ENCODE measurements at regions not wholly inside any gene's neighbourhood (a gene's known extent, or its start where the extent isn't known, plus 50 kb on each side); places are given as distances from the start of the nearest gene placed in this dataset.
"Not testable (repeated sequence)": the region's sequence is repeated elsewhere in the genome, so short reads cannot be mapped to it uniquely, and the experiment has no call there.

DNA sequence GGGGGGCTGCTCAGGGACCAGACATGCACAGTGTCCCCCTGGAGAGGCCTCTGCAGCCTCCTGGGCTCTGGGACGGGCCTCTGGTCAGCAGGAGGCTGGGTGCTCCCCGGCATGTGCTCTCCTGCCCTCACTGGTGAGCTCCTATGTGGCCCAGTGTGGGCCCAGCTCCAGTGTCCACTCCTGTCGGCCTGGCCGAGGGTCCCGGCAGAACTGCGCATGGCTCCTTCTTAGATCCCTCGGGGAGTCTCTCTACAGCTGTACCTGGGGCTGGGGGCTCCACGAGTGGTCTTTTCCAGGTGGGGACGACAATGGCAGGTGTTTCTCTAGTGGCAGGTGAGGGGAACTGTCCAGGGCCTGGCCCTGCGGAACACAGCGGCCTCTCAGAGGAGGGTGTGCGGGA, 367.3 kb downstream of the TMEM121 start:
- H3K4me3 ChIP-seq (ENCODE audit: low read length); H3K4me1 ChIP-seq (ENCODE audit: control insufficient read depth, low read depth, low read length); H3K27me3 ChIP-seq (ENCODE audit: control insufficient read depth, insufficient read depth, low read length); H3K27ac ChIP-seq (ENCODE audit: low read length); H3K9ac ChIP-seq (ENCODE audit: low read length); H3K36me3 ChIP-seq (ENCODE audit: control insufficient read depth, low read depth, low read length): not testable (repeated sequence)
- peaks cover 37% of the 10 kb centered on the region for H3K9me3 ChIP-seq (ENCODE audit: control insufficient read depth, low read depth, low read length)

DNA sequence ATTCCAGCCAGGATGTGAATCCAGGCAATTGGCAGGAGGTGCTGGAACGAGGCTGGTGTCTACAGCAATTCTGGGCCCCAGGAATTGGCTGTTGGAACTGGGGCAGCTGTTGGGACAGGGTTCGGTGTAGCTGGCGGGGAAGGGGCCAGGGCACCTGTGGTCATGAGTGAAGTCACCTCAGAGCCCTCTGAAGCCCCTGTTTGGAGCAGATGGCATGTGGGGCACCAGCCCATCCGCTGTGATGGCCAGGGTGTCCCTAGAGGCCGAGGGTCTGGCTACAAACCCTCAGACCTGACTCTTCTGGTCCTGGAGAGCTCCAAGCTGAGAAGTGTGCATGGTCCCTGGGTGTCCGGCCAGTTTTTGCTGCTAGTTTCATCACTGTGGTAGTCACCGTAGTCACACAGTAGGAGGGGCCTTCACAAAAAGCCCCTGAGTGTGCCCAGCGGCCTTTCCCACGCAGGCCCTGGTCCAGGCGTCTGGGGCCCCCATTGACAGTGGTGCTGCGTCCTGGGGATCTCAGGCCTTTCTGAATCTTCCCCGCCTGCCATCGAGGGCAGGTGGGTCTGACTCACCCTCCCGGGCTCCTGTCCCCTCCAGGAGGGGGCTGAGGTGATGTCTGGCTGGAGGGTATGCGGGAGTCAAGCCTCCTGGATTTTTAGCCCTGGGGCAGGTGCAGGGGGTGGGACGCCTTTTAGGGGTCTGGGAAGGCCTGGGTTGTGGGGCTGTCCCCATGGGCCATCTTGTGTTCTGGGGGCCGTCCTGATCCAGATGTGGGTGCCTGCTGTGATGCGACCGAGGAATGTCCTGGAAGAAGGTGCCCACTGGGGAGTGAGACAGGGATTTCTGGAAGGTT, 368.0 kb downstream of the TMEM121 start:
- Histone ChIP-seq H3K27me3 (ENCODE audit: control insufficient read depth, insufficient read depth, low read length) (no peaks in the 10 kb centered on the region), H3K9me3 (ENCODE audit: control insufficient read depth, low read depth, low read length) (peaks cover 41% of the 10 kb centered on the region), H3K27ac (ENCODE audit: low read length) (no peak overlapping the region), H3K4me3 (ENCODE audit: low read length) (no peak overlapping the region), H3K4me1 (ENCODE audit: control insufficient read depth, low read depth, low read length) (no peaks in the 10 kb centered on the region), H3K36me3 (ENCODE audit: control insufficient read depth, low read depth, low read length) (no peaks in the 10 kb centered on the region), H3K9ac (ENCODE audit: low read length) (no peak overlapping the region)

DNA sequence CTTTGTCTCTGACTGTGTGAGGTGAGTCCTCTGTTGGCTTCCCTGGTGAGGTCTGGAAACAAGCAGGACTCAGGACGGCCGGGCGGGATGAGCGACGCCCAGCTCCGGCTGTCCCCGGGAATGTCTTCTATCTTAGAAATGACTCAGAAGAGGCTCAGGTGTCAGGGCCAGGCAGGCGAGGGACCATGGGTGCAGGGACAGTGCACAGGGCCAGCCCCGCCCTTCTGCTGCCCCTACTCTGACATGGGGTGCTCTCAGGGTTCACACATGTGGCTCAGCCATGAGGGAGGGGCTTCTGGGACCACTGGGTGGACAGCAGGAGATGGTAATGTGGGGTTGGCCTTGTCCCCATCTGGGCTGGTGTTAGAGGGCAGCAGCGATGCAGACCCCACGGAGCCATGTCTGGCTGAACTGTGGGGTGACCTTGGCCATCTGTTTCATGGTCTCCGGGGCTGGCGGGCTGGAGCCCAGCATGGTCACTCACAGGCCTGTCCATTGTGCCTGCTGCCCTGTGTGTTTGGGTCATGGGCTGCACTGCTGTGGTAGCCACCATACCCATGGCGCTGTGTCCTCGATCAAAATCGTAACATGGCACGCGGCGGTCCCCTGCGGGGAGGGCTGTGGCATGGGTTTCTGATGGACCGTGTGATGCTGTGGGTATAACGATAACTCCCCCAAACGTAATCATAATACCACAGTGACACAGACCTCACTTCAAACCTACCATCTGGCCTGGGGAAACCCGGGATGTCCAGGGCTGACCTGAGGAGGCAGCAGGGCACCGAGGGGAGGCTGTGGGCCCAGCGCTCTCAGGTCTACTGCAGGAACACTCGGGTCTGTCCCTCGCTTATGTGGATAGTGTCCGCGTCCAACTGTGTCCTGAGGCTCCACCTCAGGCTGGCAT, 368.8 kb downstream of the TMEM121 start:
- Histone ChIP-seq H3K9ac (ENCODE audit: low read length) (no peak overlapping the region), H3K27ac (ENCODE audit: low read length) (no peak overlapping the region), H3K4me1 (ENCODE audit: control insufficient read depth, low read depth, low read length) (no peaks in the 10 kb centered on the region), H3K36me3 (ENCODE audit: control insufficient read depth, low read depth, low read length) (no peaks in the 10 kb centered on the region), H3K4me3 (ENCODE audit: low read length) (no peak overlapping the region), H3K27me3 (ENCODE audit: control insufficient read depth, insufficient read depth, low read length) (no peaks in the 10 kb centered on the region), H3K9me3 (ENCODE audit: control insufficient read depth, low read depth, low read length) (peaks cover 46% of the 10 kb centered on the region)

DNA sequence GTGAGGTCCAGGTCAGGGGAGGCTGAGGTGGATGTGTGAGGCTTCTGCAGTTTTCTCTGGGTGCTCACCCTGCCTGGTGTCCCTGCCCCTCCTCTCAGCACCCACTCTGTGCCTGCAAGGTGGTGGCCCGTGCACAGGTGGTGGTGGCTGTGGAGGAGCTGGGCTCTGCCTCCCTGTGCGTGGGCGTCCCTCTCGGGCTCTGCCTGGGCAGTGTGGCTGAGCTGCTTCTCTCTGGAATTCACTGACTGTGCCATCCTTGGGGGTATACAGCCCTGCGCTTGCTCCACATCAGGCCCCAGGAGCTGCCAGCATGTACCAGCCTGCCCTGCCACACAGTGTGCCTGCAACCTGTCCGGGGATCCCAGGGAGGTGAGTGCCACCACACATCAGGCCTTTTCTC, 369.8 kb downstream of the TMEM121 start:
- not testable (repeated sequence) for H3K9ac ChIP-seq (ENCODE audit: low read length); H3K4me1 ChIP-seq (ENCODE audit: control insufficient read depth, low read depth, low read length); H3K27ac ChIP-seq (ENCODE audit: low read length); H3K36me3 ChIP-seq (ENCODE audit: control insufficient read depth, low read depth, low read length); H3K4me3 ChIP-seq (ENCODE audit: low read length); H3K27me3 ChIP-seq (ENCODE audit: control insufficient read depth, insufficient read depth, low read length)
- peaks cover 44% of the 10 kb centered on the region for H3K9me3 ChIP-seq (ENCODE audit: control insufficient read depth, low read depth, low read length)

DNA sequence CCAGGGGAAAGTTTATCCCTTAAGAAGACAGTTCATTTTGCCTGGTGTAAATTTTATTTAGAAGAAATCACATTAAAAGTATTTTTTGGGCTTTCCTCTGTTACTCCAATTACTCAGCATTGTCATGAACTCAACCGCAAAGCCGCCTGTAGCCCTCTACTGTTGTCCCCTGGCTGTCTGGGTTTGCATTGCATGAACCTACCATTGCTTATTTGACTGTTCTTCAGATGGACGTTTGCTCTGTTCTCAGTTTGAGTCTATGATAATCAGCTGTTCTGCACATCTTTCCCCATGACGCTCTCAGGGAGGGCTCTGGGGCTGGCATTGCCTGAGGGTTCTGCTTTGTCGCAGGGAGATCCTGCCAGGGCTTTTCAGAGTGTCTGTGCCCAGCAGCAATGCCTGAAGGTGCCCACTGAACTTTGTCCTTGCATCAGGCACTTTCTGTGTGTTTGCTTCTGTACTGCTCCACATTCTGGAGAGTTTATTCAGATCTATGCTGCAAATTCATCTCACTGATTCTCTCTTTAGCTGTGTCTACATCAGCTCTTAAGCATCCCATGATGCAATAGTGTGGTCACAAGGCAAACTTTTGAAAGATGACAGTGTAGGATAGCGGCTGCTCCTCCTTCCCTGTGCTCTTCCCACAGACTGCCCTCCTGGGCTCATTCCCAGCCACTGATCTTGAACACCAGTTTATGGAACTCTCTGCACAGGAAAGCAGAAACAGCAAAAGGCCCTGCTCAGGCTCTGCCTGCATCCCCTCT, 370.8 kb downstream of the TMEM121 start:
- H3K27me3 ChIP-seq (ENCODE audit: control insufficient read depth, insufficient read depth, low read length); H3K4me3 ChIP-seq (ENCODE audit: low read length); H3K4me1 ChIP-seq (ENCODE audit: control insufficient read depth, low read depth, low read length); H3K27ac ChIP-seq (ENCODE audit: low read length); H3K36me3 ChIP-seq (ENCODE audit: control insufficient read depth, low read depth, low read length); H3K9ac ChIP-seq (ENCODE audit: low read length): not testable (repeated sequence)
- H3K9me3 ChIP-seq (ENCODE audit: control insufficient read depth, low read depth, low read length), result peaks cover 42% of the 10 kb centered on the region

DNA sequence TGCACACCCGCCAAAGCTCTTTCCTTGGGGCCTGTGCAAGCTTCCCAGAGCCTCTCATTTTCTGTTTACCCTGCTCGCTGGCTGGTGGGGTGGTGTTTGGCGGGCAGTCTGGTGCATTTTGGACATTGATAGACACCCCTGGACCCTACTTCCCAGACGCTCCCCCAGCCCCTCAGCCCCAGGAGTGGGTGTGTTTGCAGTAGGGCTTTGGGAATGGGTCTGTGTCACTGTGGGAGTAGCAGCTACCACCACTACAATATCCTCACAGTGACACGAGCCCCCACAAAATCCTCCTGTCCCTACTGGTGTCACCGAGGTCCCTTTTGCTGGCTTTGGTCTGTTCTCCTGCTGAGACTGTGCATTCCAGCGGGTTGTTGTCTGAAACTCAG, 371.3 kb downstream of the TMEM121 start:
- Histone ChIP-seq H3K27me3 (ENCODE audit: control insufficient read depth, insufficient read depth, low read length) (no peaks in the 10 kb centered on the region), H3K36me3 (ENCODE audit: control insufficient read depth, low read depth, low read length) (no peaks in the 10 kb centered on the region), H3K9ac (ENCODE audit: low read length) (no peak overlapping the region), H3K9me3 (ENCODE audit: control insufficient read depth, low read depth, low read length) (peaks cover 43% of the 10 kb centered on the region), H3K4me3 (ENCODE audit: low read length) (no peak overlapping the region), H3K27ac (ENCODE audit: low read length) (no peak overlapping the region), H3K4me1 (ENCODE audit: control insufficient read depth, low read depth, low read length) (no peaks in the 10 kb centered on the region)

DNA sequence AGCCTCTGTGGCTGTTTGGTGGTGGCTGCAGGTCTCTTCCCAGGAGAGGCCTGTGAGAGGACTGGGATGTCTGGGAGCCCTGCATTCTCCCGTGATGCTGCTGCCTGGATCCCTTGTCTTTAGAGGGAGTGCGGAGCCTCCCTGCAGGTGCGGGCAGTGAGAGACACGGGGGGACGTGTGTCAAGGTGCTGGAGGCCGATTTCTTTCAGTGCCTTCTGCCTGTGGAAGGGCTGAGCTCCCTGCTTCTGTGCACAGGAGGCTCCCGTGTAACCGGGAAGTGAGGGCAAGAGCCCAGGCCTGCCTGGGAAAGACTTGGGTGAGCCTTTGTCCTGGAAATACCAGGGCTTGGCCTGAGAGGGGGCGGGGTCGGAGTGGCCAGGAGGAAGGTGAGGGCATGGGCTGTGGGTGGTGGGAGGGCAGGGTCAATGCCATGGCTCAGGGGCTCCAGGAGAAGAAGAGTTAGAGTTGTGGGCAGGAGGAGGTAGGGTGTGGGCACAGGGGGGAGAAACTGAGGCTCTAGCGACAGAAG, 372.2 kb downstream of the TMEM121 start:
- H3K4me3 ChIP-seq (ENCODE audit: low read length), result no peak overlapping the region
- H3K9me3 ChIP-seq (ENCODE audit: control insufficient read depth, low read depth, low read length), result peaks cover 48% of the 10 kb centered on the region
- H3K9ac ChIP-seq (ENCODE audit: low read length), result no peak overlapping the region
- no peak overlapping the region for H3K27ac ChIP-seq (ENCODE audit: low read length)
- H3K4me1 ChIP-seq (ENCODE audit: control insufficient read depth, low read depth, low read length), result no peaks in the 10 kb centered on the region
- no peaks in the 10 kb centered on the region for H3K36me3 ChIP-seq (ENCODE audit: control insufficient read depth, low read depth, low read length)
- H3K27me3 ChIP-seq (ENCODE audit: control insufficient read depth, insufficient read depth, low read length), result no peaks in the 10 kb centered on the region

DNA sequence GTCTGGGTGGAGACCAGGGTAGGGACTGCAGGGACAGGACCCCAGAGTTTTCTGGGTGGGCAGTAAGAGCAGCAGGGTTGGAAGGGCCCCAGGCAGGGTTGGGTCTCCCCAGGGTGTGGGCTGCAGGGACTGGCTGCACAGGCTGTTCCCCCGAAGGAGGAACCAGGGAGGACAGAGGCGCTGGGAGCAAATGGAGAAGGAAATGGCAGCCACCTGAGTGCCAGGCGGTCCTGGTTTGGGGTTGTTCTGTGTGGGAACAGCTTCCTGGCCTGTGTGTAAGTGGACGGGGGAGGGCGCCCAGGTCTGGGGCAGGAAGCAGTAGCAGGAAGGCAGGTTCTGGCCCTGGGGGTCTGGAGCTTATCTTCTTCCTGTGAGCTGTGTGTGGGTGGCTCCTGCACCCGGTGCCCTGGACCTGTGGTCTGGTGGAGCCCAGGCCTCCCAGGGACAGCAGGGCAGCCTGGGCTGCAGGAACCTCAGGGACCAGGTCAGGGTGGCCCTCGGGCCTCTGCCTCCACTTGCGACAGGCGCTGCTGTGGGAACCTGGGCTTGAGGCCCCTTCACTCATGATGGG, 372.8 kb downstream of the TMEM121 start:
- no peak overlapping the region for H3K27ac ChIP-seq (ENCODE audit: low read length)
- H3K4me3 ChIP-seq (ENCODE audit: low read length), result no peak overlapping the region
- no peak overlapping the region for H3K9ac ChIP-seq (ENCODE audit: low read length)
- no peaks in the 10 kb centered on the region for H3K27me3 ChIP-seq (ENCODE audit: control insufficient read depth, insufficient read depth, low read length)
- H3K36me3 ChIP-seq (ENCODE audit: control insufficient read depth, low read depth, low read length), result no peaks in the 10 kb centered on the region
- H3K4me1 ChIP-seq (ENCODE audit: control insufficient read depth, low read depth, low read length), result no peaks in the 10 kb centered on the region
- H3K9me3 ChIP-seq (ENCODE audit: control insufficient read depth, low read depth, low read length), result peaks cover 45% of the 10 kb centered on the region

DNA sequence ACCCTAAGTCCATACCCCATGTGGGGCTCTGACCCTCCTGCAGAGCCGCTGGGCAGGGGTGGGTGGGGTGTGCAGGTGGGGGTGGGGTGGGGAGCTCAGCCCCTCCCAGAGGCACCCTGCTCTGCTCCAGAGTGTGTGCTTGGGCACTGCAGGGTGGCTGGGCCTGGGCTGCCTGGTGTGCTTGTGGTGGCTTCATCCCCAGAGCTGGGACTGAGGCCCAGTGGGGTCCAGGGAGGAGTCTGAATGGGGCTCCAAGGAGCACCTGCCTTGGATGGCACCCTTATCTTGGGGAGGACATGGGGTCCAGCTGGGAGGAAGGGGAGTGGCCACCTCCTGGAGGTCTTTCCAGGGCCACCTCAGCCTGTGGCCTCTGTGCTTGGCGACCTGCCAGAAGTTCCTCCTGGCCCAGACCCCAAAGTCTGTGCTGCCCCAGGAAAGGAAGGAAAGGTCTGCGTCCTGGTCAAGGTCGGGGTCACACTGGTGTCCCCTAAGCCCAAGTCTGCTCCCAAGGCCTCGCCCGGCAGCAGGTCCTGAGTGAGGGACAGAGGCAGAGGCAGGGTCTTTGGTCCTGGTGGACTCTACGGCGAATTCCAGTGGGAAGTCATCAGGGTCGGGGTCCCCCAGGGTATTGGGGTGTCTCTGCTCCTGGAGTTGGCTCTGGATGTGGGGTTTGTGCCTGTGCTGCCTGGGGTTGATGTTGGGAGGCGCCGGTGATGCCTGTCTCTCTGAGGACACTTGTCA, 373.4 kb downstream of the TMEM121 start:
- H3K9me3 ChIP-seq (ENCODE audit: control insufficient read depth, low read depth, low read length), result peaks cover 46% of the 10 kb centered on the region
- H3K4me3 ChIP-seq (ENCODE audit: low read length), result no peak overlapping the region
- no peak overlapping the region for H3K9ac ChIP-seq (ENCODE audit: low read length)
- no peaks in the 10 kb centered on the region for H3K4me1 ChIP-seq (ENCODE audit: control insufficient read depth, low read depth, low read length)
- H3K27me3 ChIP-seq (ENCODE audit: control insufficient read depth, insufficient read depth, low read length), result no peaks in the 10 kb centered on the region
- no peak overlapping the region for H3K27ac ChIP-seq (ENCODE audit: low read length)
- no peaks in the 10 kb centered on the region for H3K36me3 ChIP-seq (ENCODE audit: control insufficient read depth, low read depth, low read length)

DNA sequence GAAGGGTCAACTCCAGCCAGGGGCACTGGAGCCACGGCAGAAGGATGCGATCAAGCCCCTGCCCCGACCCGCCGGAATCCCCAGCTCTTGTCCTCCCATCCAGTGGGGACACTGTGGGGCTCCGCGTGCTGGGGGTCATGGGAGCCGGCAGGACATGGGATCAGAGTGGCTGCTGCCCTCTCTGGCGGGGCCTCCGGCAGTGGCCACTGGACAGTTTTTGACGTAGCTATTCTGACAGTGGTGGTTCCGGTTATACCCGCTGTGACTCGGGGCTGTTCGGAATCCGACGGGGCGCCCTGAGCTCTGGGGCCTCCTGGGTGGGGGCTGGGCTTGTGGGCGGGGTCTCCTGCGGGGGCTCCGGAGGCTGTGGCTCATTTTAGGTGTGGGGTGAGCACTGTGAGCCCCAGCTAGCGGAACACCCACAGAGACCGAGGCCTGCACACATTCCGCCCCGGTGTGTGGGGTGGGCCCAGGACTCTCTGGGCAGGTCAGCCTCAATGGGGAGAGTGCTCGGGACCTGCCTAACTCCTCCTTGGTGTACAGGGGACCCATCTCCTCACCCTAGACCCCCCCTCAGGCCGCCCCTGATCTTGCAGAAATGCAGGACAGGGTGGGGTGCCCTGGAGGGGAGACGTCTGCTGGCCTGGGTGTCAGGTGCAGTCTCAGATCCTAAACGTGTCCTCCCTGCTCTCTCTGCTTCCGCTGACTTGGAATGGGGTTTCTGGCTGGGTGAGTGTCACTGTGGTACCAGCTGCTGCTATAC, 374.2 kb downstream of the TMEM121 start:
- H3K9ac ChIP-seq (ENCODE audit: low read length), result no peak overlapping the region
- H3K27me3 ChIP-seq (ENCODE audit: control insufficient read depth, insufficient read depth, low read length), result no peaks in the 10 kb centered on the region
- no peak overlapping the region for H3K27ac ChIP-seq (ENCODE audit: low read length)
- H3K4me1 ChIP-seq (ENCODE audit: control insufficient read depth, low read depth, low read length), result no peaks in the 10 kb centered on the region
- H3K4me3 ChIP-seq (ENCODE audit: low read length), result no peak overlapping the region
- no peaks in the 10 kb centered on the region for H3K36me3 ChIP-seq (ENCODE audit: control insufficient read depth, low read depth, low read length)
- peaks cover 44% of the 10 kb centered on the region for H3K9me3 ChIP-seq (ENCODE audit: control insufficient read depth, low read depth, low read length)
